Activated naive CD4-positive, alpha-beta T cell (primary cell): ENCODE measurements at regions not wholly inside any gene's neighbourhood (a gene's known extent, or its start where the extent isn't known, plus 50 kb on each side); places are given as distances from the start of the nearest gene placed in this dataset.
"Not testable (repeated sequence)": the region's sequence is repeated elsewhere in the genome, so short reads cannot be mapped to it uniquely, and the experiment has no call there.

ENCODE experiments used
- DNase-seq, 4 experiments: peaks; one replicate each; lab custom pipeline; 2025; lab: John Stamatoyannopoulos, UW

DNA sequence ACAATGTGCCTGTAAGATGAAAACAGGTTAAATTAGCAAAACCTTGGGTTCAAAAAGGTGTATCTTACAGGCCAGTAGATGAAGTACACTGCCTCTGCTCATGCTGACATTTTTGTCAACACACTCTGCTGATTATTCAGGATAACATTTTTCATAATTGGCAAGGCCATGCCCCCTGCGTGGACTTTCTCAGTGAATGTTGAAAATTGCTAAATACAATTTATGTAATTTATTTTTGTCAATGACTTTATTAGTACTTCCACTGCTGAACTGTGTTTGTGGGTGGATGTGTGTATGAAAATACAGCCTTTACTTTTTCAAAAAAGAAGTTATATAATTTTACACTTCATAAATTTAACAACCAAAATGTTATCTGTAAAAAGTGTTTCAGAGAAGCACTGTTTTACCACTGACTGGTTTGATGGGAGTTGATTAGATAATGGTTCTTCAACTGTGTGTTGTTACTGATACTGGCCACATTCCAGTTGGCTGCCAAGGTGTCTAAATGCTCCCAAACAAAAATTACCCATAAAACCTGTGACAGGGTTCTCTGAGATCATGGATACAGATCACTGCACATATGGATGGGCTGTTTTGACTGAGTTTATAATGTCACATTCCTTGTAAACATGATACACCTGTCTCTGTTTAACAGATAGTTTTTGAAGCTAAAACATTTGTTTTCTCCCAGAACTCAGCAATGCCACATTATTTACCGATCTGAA lies 151.9 kb upstream of the SLC7A11 start:
- DNase-seq, result no peak

DNA sequence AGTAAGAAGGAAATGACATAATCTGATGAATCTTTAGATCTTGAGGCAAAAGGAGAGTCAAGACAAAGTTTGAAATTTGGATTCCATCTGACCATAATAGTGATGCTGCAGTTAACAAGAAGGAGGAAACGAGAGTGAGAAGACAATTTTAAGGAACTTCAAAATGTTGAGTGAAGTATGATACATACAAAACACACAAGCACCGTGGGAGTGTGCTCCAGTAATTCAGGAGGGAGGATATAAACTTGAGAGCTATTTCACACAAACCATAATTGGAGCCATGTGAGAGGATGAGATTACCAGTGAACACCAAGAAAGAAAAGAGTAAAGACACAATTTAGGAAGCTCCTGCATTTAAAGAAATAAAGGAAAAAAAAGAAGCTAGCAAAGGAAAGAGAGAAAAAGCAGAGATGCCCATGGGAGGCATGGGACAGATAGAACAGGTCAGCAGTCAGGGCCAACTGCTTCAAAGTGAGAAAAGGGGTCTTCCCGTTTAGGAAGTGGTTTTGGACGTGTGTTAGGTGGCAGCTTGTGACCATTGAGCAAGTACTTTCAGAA lies 150.7 kb upstream of the SLC7A11 start:
- DNase-seq, result no peak

DNA sequence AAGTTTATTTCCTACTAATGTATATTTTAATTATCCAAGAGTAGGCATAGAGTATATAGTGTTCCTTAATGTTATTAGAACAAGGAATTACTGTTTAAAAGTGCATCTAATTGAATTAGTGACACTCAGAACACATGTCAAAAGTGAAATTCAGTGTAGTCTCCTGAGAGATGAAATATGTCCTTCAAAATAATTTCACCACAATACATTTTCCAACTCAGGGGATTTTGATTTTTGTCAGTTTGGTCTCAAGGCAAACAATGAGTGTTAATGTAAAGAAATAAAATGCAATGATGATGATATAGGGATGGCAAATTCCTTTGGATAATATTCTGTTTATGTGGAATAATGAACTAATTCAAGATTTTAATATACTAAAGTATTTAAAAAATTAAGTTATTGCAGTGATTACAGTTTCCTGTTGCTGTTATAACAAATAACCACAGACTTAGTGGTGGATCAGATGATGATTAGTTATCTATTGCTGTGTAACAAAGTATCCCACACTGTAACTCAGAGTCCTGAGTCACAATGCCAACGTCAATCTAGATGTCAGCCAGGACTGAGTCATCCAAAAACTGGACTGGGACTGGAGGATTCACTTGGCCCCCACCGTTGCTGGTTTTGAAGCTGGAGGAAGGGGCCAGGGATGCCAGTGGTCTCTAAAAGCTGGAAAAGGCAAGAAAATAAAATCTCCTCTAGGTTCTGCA lies 148.0 kb upstream of the SLC7A11 start:
- no peak for DNase-seq

DNA sequence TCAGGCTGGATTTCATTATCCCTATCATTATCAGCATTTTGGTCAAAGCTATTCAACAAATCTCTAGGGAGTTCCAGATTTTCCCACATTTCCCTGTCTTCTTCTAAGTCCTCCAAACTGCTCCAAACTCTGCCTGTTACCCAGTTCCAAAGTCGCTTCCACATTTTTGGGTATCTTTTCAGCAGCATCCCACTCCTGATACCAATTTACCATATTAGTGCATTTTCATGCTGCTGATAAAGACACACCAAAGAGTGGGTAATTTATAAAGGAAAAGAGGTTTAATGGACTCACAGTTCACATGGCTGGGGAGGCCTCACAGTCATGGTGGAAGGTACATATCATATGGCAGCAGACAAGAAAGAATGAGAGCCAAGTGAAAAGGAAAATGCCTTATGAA lies 132.8 kb upstream of the SLC7A11 start:
- DNase-seq, result no peak

DNA sequence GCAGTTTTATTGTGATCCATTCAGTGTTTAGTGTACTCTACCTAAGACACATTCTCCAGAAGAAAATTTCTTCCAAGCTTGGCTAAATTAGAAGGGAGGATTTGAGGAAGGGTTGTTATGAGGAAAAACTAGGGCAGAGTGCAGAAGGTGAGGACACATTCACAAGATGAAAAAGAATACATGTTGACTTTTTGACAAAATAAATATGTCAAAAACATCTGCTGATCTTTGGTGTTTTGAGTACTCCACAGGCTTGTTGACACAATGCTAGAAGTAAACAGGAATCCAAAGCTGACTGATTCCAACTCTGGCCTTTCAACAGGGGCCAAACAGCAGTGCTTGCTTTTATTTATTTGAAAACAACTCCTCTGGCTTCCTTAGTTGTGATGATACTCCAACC lies 125.8 kb upstream of the SLC7A11 start:
- DNase-seq, result no peak

DNA sequence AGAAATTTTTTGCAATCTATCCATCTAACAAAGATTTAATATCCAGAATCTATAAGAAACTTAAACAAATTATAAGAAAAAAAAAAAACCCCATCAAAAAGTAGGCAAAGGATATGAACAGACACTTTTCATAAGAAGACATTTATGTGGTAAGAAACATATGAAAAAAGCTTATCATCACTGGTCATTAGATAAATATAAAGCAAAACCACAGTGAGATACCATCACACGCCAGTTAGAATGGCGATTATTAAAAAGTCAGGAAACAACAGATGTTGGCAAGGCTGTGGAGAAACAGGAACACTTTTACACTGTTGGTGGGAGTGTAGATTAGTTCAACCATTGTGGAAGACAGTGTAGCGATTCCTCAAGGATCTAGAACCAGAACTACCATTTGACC lies 110.3 kb upstream of the SLC7A11 start:
- not testable (repeated sequence) for DNase-seq

DNA sequence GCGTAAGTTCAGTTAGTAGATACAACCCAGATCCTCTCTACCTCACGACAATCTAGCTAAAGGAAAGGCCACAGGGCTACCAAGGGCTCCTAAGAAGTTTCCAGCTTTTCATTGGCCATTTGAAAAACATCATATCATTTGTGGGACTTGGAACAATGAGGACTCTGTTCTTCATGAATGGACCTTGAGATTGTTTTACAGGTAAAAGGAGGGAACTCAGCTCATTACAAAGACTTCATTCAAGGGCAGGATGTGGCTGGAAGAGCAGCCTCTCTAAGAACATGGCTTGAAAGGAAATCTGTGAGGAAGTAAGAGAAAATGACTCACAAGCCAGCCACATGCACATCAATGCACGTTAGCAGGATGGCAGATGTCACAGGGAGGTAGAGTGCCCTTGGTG lies 105.9 kb upstream of the SLC7A11 start:
- DNase-seq, result no peak

DNA sequence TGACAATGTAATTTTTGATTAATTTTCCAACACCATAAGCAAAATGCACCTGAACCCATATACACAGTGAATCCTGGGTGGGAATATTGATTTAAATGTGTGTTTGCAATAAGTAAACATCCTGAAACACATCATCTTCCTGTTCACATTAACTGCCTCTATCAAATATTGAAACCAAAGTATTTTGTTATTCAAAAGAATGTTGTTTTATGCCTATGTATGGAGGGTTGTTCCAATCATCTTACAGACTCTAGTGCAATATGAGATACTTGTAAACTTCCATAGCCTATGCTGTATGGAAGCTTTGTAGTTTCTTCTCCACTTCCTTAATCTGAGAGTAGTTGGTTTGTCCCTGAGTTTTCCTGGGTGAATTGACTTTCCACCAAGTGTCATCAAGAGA lies 105.4 kb upstream of the SLC7A11 start:
- no peak for DNase-seq

DNA sequence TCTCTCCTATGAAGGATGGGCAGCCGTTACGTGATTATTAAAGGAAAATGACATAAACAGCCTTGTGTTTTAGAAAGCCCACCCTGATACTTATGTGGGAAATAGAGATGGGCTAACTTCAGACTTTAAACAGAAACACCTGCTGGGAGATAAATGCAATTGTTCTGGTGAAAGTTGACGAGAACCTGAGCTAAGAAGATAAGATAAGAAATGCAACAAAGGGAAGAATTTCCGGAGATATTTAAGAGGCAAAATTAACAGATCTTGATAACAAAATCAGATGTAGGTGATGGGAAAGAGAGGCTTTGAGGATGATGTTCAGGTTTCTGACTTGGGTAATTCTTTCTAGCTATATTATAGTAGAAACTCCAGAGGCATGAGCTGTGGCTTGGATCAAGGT lies 102.7 kb upstream of the SLC7A11 start:
- DNase-seq, result no peak

DNA sequence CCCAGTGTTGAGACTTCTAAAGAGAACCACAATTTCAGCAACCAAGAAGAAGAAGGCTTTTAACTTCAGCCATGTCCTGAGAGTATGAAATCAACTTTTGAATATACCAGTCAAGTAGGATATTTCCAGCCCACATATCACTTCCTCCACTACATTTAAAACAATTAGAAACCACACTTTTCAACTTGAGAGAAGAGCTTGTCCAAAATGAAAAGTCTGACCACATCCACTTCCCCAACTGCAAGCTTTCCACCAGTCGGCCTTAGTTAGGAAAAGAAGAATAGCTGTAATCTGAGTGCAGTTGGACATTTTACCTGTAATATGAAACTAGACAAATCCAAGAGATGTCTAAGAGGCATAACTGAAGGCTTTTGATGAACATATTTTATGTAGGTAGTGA lies 101.9 kb upstream of the SLC7A11 start:
- no peak for DNase-seq

DNA sequence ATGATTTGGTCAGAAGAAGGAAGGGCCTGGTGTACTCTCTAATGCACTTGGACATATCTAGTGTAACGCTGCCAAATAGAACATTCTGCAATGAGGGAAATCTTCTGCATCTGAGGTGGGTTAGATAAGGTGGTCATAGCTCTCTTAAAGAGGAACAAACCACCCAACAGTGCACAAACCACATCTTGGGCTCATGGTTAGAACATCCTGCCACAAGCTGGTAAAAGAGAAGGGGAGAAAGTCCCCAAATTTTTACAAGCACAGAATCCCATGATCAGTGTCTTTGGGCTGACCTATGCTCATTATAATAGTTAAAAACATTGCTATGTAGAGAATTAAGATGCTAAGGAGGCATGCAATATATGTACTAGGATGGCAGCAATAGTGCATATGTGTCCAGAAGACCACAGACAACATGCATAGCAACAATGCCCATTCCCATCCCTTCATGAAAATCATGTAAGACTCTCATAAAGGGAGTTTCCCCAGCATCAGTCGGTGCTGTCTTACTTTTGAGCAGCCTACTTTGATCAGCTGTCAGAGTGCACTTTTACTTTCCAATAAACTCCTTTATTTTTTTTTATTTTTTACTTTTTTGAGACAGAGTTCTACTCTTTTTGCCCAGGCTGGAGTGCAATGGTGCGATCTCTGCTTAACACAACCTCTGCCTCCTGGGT lies 99.7 kb upstream of the SLC7A11 start:
- no peak for DNase-seq

DNA sequence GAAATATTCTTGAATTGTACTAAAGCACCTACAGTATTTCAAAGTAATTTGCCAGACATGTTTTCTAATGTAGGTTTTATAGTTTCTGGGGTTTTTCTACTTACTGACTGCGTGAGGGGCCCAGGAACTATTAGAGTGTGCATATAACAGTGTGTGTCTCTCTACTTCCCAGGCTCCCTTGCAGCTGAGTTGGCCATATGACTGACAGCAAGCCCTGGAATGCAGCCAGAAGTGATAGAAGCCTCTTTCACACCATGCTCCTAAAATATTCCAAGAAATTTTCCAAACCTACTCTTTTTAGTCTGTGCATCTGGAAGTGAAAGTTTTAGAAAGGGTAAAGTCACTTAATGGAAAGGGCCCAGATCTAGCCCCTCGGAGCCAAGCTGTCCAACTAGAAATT lies 96.7 kb upstream of the SLC7A11 start:
- DNase-seq, result no peak

DNA sequence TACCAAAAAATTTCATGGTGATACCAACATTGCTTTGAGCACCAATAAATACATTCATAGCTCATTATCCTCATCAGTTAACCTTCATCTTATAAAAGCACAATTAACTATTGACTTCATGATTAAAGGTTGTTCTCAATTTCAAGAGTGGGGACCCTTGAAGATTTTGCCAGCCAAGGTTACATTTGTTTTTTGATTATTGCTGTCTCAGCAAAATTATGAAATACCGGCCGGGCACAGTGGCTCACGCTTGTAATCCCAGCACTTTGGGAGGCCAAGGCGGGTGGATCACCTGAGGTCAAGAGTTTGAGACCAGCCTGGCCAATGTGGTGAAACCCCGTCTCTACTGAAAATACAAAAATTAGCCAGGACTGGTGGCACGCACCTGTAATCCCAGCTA lies 96.1 kb upstream of the SLC7A11 start:
- DNase-seq, result not testable (repeated sequence)

DNA sequence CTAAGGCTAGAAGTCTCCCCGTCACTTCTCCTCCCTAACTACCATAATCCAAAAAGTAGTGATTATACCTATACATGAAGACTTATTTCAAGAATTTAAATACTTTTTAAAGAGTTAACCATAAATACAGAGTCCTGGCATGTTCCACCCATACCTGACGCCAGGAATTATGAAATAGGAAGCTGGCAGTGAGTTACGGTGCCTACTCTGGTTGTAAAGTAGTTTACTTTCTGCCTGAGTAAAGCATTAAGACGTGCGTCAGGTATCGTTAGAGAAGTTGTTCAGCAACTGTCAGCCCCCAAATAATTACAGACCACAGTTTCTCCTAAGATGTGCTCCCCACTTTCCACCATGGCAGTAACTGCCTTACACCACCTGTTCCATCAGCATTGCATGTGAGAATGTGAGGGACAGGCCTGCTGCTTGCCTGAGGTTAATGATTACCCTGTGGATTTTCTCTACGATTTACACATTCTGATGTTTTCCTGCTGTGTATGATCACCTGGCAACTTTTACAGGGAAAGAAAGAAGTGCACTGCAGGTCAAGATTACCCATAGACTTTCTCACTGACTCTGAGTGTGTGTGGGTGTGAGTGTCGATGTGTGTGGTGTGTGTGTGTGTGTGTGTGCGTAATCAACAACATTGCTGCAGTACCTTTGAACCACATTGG lies 92.3 kb upstream of the SLC7A11 start:
- DNase-seq, result no peak

DNA sequence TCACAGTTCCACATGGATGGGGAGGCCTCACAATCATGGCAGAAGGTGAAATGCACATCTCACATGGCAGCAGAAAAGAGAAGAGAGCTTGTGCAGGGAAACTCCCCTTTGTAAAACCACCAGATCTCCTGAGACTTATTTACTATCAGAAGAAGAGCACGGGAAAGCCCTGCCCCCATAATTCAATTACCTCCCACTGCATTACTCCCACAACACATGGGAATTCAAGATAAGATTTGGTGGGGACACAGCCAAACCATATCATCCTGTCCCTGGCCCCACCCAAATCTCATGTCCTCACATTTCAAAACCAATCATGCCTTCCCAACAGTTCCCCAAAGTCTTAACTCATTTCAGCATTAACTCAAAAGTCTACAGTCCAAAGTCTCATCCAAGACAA lies 90.3 kb upstream of the SLC7A11 start:
- DNase-seq, result not testable (repeated sequence)

DNA sequence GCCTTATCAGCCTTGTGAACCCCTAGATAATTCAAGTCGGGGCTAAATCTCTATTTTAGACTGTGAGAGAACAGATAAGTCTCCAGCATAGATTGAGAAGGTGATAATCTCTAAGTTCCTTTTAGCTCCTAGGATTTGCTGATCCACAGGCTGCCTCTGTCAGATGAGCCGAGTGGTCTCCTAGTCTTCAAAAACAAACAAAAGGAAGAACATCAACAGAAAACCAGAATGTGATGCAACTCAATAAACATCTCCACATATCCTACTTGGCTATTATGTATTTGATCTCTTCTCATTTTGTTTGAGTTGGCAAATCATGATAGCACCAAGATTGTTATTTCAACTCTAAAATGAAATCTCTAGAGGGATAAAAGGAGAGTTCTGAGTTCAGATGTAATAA lies 88.4 kb upstream of the SLC7A11 start:
- DNase-seq, result no peak

DNA sequence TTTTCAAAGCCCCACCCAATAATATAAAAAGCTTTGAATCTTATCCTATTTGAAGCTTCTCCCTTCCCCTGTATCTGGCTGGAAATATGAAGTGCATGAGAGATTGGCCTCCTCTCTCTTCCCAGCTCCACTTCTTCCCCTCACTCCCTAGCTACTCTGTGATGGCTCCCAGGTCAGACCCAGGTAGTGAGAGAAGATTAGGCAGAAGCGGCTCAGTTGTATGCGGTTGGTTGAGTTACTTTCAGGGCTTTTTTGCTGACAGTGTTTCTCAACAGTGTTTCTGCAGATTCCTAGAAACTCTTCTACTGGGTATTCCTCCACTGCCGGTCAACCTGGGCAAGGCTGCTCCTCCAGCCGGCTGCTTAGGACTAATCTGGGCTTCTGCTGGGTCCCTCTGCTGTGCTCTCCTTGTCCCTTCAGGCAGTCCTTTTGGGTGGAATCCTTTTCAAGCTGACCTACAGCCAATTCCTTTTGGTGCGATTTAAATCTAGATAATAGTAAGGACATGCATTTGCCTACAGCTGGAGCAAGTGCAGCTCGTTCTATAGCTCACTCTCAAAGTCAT lies 87.4 kb upstream of the SLC7A11 start:
- no peak for DNase-seq

DNA sequence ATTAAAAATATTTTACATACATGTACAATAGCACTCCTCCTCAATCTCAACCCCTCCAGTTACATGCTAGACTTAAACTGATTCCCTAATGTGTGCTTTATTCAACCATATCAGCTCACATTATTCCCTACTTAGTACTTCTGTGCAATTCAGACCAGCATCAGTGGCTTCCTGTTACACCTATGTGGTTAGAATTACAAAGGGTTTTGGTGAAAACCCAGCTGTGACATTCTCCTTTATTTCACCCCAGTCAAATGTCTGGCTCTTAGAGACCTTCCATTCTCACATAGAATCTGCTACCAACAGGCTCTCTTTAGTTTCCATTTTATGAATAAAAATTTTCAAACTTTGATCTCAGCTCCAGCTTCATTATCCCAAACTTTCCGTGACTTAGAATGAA lies 85.2 kb upstream of the SLC7A11 start:
- DNase-seq, result no peak

DNA sequence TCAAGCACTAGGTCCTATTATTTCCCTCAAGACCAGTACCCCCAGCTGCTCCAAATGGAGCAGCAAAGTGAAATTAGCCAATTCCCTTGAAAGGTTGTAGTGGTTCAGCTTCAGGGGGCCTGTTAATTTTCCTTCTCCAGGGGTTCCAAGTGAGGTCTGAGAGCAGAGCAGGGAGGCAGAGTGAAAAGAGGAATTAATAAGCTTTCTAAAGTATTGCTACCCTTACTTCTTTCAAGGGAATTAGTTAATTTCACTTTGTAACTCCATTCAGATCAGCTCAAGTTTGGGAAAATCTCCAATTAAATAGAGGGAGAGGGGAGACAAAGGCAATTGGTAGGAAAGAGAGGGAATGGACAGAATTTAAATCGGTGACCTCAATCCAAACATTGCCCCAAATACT lies 78.7 kb upstream of the SLC7A11 start:
- no peak for DNase-seq

DNA sequence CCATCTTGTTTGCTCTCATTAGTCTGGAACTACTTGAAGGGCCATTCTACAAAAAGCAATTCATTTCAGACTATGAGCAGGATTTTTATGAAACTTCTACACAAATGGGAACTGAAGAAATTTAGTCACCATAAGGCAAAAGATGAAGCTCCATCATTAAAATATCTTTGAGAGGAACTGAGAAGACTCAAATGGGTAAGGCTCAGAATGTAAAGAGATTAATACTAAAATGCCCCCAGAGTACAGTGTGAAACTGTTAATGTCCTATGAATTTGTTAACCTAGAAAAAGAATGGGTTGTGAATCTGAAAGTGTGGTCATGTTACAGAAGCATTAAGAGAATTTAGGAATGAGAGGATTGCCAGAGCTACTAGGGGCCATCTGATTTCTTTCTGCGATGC lies 77.9 kb upstream of the SLC7A11 start:
- no peak for DNase-seq

DNA sequence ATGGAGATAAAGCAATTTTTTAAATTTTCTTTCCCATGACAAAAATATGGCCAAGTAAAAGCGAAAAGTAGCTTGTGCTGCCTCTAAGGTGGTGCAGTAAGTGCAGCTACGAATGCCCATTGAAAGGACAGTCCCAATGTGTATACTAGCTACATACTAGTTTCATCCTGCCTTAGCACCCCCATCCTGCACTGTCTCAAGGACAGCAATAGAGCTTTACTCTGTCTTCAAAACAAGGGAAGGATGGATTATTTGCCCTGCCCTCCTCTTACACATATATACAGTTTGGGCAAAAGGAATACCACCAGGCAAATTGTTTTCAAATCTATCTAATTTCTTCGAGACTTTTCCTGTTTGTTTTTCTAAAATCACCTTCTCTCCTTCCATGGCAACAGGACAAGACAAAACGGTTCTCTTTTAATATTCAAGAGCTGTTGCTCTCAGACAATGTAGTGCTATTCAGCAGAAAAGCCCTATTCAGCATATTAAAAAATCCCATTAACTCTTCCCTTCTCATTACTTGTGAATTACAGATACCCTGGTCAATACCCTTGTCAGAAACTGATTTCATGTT lies 75.1 kb upstream of the SLC7A11 start:
- no peak for DNase-seq

DNA sequence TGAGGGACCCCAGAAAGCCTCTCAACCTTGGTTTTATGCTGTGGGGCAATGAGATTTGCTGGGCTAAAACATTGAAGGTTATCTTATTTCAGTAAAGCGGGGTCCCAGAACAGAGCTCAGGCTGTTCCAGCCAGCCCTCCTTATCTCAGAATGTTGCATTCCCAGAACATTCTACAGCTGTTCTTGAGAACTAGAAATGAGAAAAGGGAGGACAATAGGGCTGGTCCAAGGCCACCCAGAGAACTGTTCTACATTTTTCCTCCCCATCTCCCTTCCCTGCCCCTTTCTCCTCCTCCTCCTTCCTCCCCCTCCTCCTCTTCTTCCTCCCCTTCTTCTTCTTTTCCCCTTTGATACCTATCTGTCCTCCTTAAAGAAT lies 70.4 kb upstream of the SLC7A11 start:
- DNase-seq, result no peak
